ENCODE measurements at regions not wholly inside any gene's neighbourhood (a gene's known extent, or its start where the extent isn't known, plus 50 kb on each side); places are given as distances from the start of the nearest gene placed in this dataset.

GRCh38 chr13:109881347-109881725 is 95.0 kb upstream of the IRS2 start:
- Histone ChIP-seq H3K9me3 (ENCODE audit: control insufficient read depth in 4 of 4, low read length in 3 of 4) (no peaks in the 10 kb centered on the region), H3K4me3 (ENCODE audit: low read depth in 1 of 3, low read length in 3 of 3) (no peak overlapping the region), H3K27me3 (ENCODE audit: control insufficient read depth in 4 of 4, insufficient read depth in 4 of 4, low read length in 3 of 4) (no peaks in the 10 kb centered on the region), H3K4me1 (ENCODE audit: control insufficient read depth in 4 of 4, insufficient read depth in 4 of 4, low read length in 3 of 4) (no peaks in the 10 kb centered on the region), H3K36me3 (ENCODE audit: control insufficient read depth in 4 of 4, insufficient read depth in 3 of 4, low read depth in 1 of 4, low read length in 3 of 4) (no peaks in the 10 kb centered on the region), H3K9ac (ENCODE audit: low read depth in 1 of 2, low read length in 2 of 2) (no peak overlapping the region), H3K27ac (ENCODE audit: low read depth in 1 of 2, low read length in 2 of 2) (no peak overlapping the region)
- WGBS: 93% methylated on average over 14 of the region's 14 CpGs
- DNase-seq (ENCODE audit: low spot score): no peak
- TF ChIP-seq HNF4A (conservative IDR thresholded peaks at IDR 0.05): no peak
- TF ChIP-seq SP1 (IDR thresholded peaks at IDR 0.05): no peak
- no peak for TF ChIP-seq ATF3 (IDR thresholded peaks at IDR 0.05)
- no peak for TF ChIP-seq RAD21 (IDR thresholded peaks at IDR 0.05)
- TF ChIP-seq, protein P1, sequence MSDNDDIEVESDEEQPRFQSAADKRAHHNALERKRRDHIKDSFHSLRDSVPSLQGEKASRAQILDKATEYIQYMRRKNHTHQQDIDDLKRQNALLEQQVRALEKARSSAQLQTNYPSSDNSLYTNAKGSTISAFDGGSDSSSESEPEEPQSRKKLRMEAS (IDR thresholded peaks at IDR 0.05): no peak
- no peak for TF ChIP-seq NR2F2 (IDR thresholded peaks at IDR 0.05)
- TF ChIP-seq JUND (IDR thresholded peaks at IDR 0.05): no peak
- TF ChIP-seq FOXA1 (IDR thresholded peaks at IDR 0.05): no peak
- no peak for TF ChIP-seq TAF1 (conservative IDR thresholded peaks at IDR 0.05)

- 87% methylated on average over 35 of the region's 35 CpGs for WGBS
- no peak for DNase-seq (ENCODE audit: low spot score)
- Histone ChIP-seq H3K9me3 (ENCODE audit: control insufficient read depth in 4 of 4, low read length in 3 of 4) (no peaks in the 10 kb centered on the region), H3K36me3 (ENCODE audit: control insufficient read depth in 4 of 4, insufficient read depth in 3 of 4, low read depth in 1 of 4, low read length in 3 of 4) (no peaks in the 10 kb centered on the region), H3K27ac (ENCODE audit: low read depth in 1 of 2, low read length in 2 of 2) (no peak overlapping the region), H3K4me1 (ENCODE audit: control insufficient read depth in 4 of 4, insufficient read depth in 4 of 4, low read length in 3 of 4) (no peaks in the 10 kb centered on the region), H3K4me3 (ENCODE audit: low read depth in 1 of 3, low read length in 3 of 3) (no peak overlapping the region), H3K27me3 (ENCODE audit: control insufficient read depth in 4 of 4, insufficient read depth in 4 of 4, low read length in 3 of 4) (no peaks in the 10 kb centered on the region), H3K9ac (ENCODE audit: low read depth in 1 of 2, low read length in 2 of 2) (no peak overlapping the region)
- TF ChIP-seq, protein P1 (IDR thresholded peaks at IDR 0.05): no peak
- TF ChIP-seq EGR1 (IDR thresholded peaks at IDR 0.05; ENCODE audit: low read depth in 2 of 2): no peak
Observed at GRCh38 chr13:109880371-109881346, 94.3 kb upstream of the IRS2 start.

GRCh38 chr13:109879338-109879737 is 93.0 kb upstream of the IRS2 start:
- Histone ChIP-seq H3K9ac (ENCODE audit: low read depth in 1 of 2, low read length in 2 of 2) (no peak overlapping the region), H3K27ac (ENCODE audit: low read depth in 1 of 2, low read length in 2 of 2) (no peak overlapping the region), H3K27me3 (ENCODE audit: control insufficient read depth in 4 of 4, insufficient read depth in 4 of 4, low read length in 3 of 4) (no peaks in the 10 kb centered on the region), H3K9me3 (ENCODE audit: control insufficient read depth in 4 of 4, low read length in 3 of 4) (no peaks in the 10 kb centered on the region), H3K4me3 (ENCODE audit: low read depth in 1 of 3, low read length in 3 of 3) (no peak overlapping the region), H3K4me1 (ENCODE audit: control insufficient read depth in 4 of 4, insufficient read depth in 4 of 4, low read length in 3 of 4) (peaks cover 0 to 6% (median 2%) of the 10 kb centered on the region in 4 donors), H3K36me3 (ENCODE audit: control insufficient read depth in 4 of 4, insufficient read depth in 3 of 4, low read depth in 1 of 4, low read length in 3 of 4) (no peaks in the 10 kb centered on the region)
- 68% methylated on average over 6 of the region's 6 CpGs for WGBS
- TF ChIP-seq NR2F2 (IDR thresholded peaks at IDR 0.05) (no peak), CTCF (IDR thresholded peaks at IDR 0.05; ENCODE audit: low read depth, low read length, missing input control) (no peak), RAD21 (IDR thresholded peaks at IDR 0.05) (no peak), JUND (IDR thresholded peaks at IDR 0.05) (no peak), TAF1 (conservative IDR thresholded peaks at IDR 0.05) (no peak), SP1 (IDR thresholded peaks at IDR 0.05) (no peak), FOXA2 (IDR thresholded peaks at IDR 0.05) (no peak), EGR1 (IDR thresholded peaks at IDR 0.05; ENCODE audit: low read depth in 2 of 2) (no peak), GABPA (IDR thresholded peaks at IDR 0.05 in 1 of 2, conservative IDR thresholded peaks at IDR 0.05 in 1 of 2) (no peak), HNF4G (IDR thresholded peaks at IDR 0.05) (no peak), RXRA (IDR thresholded peaks at IDR 0.05) (no peak), HNF4A (conservative IDR thresholded peaks at IDR 0.05) (no peak)
- TF ChIP-seq, protein P1 (IDR thresholded peaks at IDR 0.05): no peak
- TF ChIP-seq, protein P2, sequence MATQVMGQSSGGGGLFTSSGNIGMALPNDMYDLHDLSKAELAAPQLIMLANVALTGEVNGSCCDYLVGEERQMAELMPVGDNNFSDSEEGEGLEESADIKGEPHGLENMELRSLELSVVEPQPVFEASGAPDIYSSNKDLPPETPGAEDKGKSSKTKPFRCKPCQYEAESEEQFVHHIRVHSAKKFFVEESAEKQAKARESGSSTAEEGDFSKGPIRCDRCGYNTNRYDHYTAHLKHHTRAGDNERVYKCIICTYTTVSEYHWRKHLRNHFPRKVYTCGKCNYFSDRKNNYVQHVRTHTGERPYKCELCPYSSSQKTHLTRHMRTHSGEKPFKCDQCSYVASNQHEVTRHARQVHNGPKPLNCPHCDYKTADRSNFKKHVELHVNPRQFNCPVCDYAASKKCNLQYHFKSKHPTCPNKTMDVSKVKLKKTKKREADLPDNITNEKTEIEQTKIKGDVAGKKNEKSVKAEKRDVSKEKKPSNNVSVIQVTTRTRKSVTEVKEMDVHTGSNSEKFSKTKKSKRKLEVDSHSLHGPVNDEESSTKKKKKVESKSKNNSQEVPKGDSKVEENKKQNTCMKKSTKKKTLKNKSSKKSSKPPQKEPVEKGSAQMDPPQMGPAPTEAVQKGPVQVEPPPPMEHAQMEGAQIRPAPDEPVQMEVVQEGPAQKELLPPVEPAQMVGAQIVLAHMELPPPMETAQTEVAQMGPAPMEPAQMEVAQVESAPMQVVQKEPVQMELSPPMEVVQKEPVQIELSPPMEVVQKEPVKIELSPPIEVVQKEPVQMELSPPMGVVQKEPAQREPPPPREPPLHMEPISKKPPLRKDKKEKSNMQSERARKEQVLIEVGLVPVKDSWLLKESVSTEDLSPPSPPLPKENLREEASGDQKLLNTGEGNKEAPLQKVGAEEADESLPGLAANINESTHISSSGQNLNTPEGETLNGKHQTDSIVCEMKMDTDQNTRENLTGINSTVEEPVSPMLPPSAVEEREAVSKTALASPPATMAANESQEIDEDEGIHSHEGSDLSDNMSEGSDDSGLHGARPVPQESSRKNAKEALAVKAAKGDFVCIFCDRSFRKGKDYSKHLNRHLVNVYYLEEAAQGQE (IDR thresholded peaks at IDR 0.05): no peak
- no peak for DNase-seq (ENCODE audit: low spot score)
